Fibroblast of lung (primary cell): ENCODE measurements at regions not wholly inside any gene's neighbourhood (a gene's known extent, or its start where the extent isn't known, plus 50 kb on each side); places are given as distances from the start of the nearest gene placed in this dataset.

ENCODE experiments used
- CTCF ChIP-seq, 2 donors: IDR thresholded peaks in 1 of 2; conservative IDR thresholded peaks in 1 of 2; 1 replicate in 1 of 2; 2 replicates in 1 of 2; pipeline ENCODE4 v1.5.1; 2011 to 2012; ENCODE audit warnings: low read length in 2 of 2, control low read depth in 1 of 2, inconsistent platforms in 1 of 2, low read depth in 1 of 2, mild to moderate bottlenecking in 1 of 2
- EZH2 ChIP-seq: IDR thresholded peaks from 2 replicates; pipeline ENCODE4 v1.5.1; 2012; ENCODE audit warnings: low read length, control low read depth, mild to moderate bottlenecking; ENCODE audit errors: missing control alignments

GRCh38 chr10:59037018-59037389 is 139.4 kb upstream of the PHYHIPL start:
- TF ChIP-seq CTCF (conservative IDR thresholded peaks at IDR 0.05 in 1 of 2, IDR thresholded peaks at IDR 0.05 in 1 of 2; ENCODE audit: low read depth in 1 of 2, low read length in 2 of 2) (no peak), EZH2 (no peak)
